Sigmoid colon (tissue), 6 donors: ENCODE measurements at regions not wholly inside any gene's neighbourhood (a gene's known extent, or its start where the extent isn't known, plus 50 kb on each side); places are given as distances from the start of the nearest gene placed in this dataset.
A peak's percentile ranks its signal among the peaks of the same experiment; 100 is the strongest.
"Not testable (repeated sequence)": the region's sequence is repeated elsewhere in the genome, so short reads cannot be mapped to it uniquely, and the experiment has no call there.

Experiments
- DNase-seq: peaks from one replicate; pipeline ENCODE4 v3.0.0-alpha.2; 2019
- H3K27ac ChIP-seq, 4 donors: fragments of 200-600 bp; sonication (generic); one replicate each; pipeline ENCODE4 v1.5.1; 2016 to 2019; ENCODE audit warnings: mild to moderate bottlenecking in 1 of 4
- H3K27me3 ChIP-seq, 3 donors: fragments of 200-600 bp; sonication (generic); one replicate each; pipeline ENCODE4 v1.5.1; 2019; ENCODE audit warnings: mild to moderate bottlenecking in 1 of 3
- H3K36me3 ChIP-seq, 4 donors: fragments of 200-600 bp; sonication (generic); one replicate each; pipeline ENCODE4 v1.5.1; 2016 to 2019
- H3K4me1 ChIP-seq, 4 donors: fragments of 200-600 bp; sonication (generic); one replicate each; pipeline ENCODE4 v1.5.1; 2017 to 2019
- H3K4me3 ChIP-seq, 4 donors: fragments of 200-600 bp; sonication (generic); one replicate each; pipeline ENCODE4 v1.5.1; 2017 to 2019; ENCODE audit warnings: mild to moderate bottlenecking in 2 of 4, moderate library complexity in 1 of 4
- H3K9me3 ChIP-seq, 4 donors: fragments of 200-600 bp in 3 of 4; sonication (generic) in 3 of 4; one replicate each; pipeline versions ENCODE4 v1.5.1 to v1.6.1; 2013 to 2019
- EP300 ChIP-seq, 4 donors: sonication (generic); formaldehyde crosslinking; IDR thresholded peaks; one replicate each; pipeline ENCODE4 v1.6.1; 2017; ENCODE audit warnings: antibody characterized with exemption in 4 of 4
- POLR2A ChIP-seq, 2 donors: fragments of 450-650 bp; IDR thresholded peaks; one replicate each; pipeline ENCODE4 v1.6.1; 2016; ENCODE audit warnings: antibody characterized with exemption in 2 of 2, mild to moderate bottlenecking in 2 of 2, moderate library complexity in 2 of 2
- POLR2AphosphoS5 ChIP-seq, 4 donors: sonication (generic); formaldehyde crosslinking; IDR thresholded peaks; one replicate each; pipeline ENCODE4 v1.6.1; 2017; ENCODE audit warnings: antibody characterized with exemption in 4 of 4
- WGBS, 2 donors: extraction: QIAGEN DNeasy Blood & Tissue Kit; methylation state at CpG; one replicate each; pipeline ENCODE4 v1.1.7; 2013; 5-methylcytosine and 5-hydroxymethylcytosine counted together
- intact Hi-C: fragments of 100-400 bp; cut with DNase I; formaldehyde crosslinking; loops from one replicate; pipeline ENCODE4 v1.15.1; 2023
- TF ChIP-seq, protein P1 (sequence below), 4 experiments: fragments of 450-650 bp in 3 of 4; fragments of 200-600 bp in 1 of 4; IDR thresholded peaks; one replicate each; pipeline ENCODE4 v1.5.1; 2016 to 2019; ENCODE audit warnings: antibody characterized with exemption in 4 of 4, mild to moderate bottlenecking in 3 of 4, moderate library complexity in 2 of 4
- donor health status: healthy with polysubstance abuse.
- donor health status: healthy.

- peaks cover 0 to 14% (median 10%) of the 10 kb centered on the region in 4 donors for H3K4me1 ChIP-seq
- no peaks in the 10 kb centered on the region for H3K27me3 ChIP-seq
- intact Hi-C loops, result no loop called here
- no peak for DNase-seq
- no peak overlapping the region for H3K4me3 ChIP-seq
- H3K9me3 ChIP-seq, result no peaks in the 10 kb centered on the region
- H3K27ac ChIP-seq, result no peak overlapping the region
- WGBS, 2 donors, result 89% methylated on average over 4 of the region's 4 CpGs
- H3K36me3 ChIP-seq, result no peaks in the 10 kb centered on the region
- TF ChIP-seq, protein P1, sequence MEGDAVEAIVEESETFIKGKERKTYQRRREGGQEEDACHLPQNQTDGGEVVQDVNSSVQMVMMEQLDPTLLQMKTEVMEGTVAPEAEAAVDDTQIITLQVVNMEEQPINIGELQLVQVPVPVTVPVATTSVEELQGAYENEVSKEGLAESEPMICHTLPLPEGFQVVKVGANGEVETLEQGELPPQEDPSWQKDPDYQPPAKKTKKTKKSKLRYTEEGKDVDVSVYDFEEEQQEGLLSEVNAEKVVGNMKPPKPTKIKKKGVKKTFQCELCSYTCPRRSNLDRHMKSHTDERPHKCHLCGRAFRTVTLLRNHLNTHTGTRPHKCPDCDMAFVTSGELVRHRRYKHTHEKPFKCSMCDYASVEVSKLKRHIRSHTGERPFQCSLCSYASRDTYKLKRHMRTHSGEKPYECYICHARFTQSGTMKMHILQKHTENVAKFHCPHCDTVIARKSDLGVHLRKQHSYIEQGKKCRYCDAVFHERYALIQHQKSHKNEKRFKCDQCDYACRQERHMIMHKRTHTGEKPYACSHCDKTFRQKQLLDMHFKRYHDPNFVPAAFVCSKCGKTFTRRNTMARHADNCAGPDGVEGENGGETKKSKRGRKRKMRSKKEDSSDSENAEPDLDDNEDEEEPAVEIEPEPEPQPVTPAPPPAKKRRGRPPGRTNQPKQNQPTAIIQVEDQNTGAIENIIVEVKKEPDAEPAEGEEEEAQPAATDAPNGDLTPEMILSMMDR (IDR thresholded peaks at IDR 0.05), result no peak
- no peak for TF ChIP-seq POLR2AphosphoS5 (IDR thresholded peaks at IDR 0.05)
- no peak for TF ChIP-seq EP300 (IDR thresholded peaks at IDR 0.05)
- no peak for TF ChIP-seq POLR2A (IDR thresholded peaks at IDR 0.05)
These were observed 54.2 kb upstream of the CYP2D6 start for GRCh38 chr22:42184852-42185251.

GRCh38 chr22:42183461-42184059 is 53.0 kb upstream of the CYP2D6 start:
- intact Hi-C loops, H3K36me3 ChIP-seq, H3K4me3 ChIP-seq, H3K9me3 ChIP-seq, H3K27ac ChIP-seq, H3K27me3 ChIP-seq, DNase-seq: not testable (repeated sequence)
- peaks cover 0 to 19% (median 10%) of the 10 kb centered on the region in 4 donors for H3K4me1 ChIP-seq
- WGBS, 2 donors, result 23 to 71% methylated on average over 11 of the region's 11 CpGs

- H3K9me3 ChIP-seq, result no peaks in the 10 kb centered on the region
- intact Hi-C loops, result loop anchor here (2.0 kb wide), 1 partner anchor 26 kb away; no protein-coding TSS in a partner anchor
- peak; percentile 93 for DNase-seq
- peak overlapping the region in 3 of 4 donors; percentile 37 to 59 (median 55) for H3K27ac ChIP-seq
- H3K4me3 ChIP-seq, result no peak overlapping the region
- no peaks in the 10 kb centered on the region for H3K27me3 ChIP-seq
- H3K36me3 ChIP-seq, result no peaks in the 10 kb centered on the region
- 47 to 54% methylated on average over 6 of the region's 6 CpGs for WGBS, 2 donors
- TF ChIP-seq, protein P1 (IDR thresholded peaks at IDR 0.05), result no peak
- TF ChIP-seq POLR2A (IDR thresholded peaks at IDR 0.05) (no peak), POLR2AphosphoS5 (IDR thresholded peaks at IDR 0.05) (peak in 2 of 4 donors; percentile 26 to 57)
- H3K4me1 ChIP-seq, result peaks cover 0 to 26% (median 12%) of the 10 kb centered on the region in 4 donors
These were observed 49.8 kb upstream of the CYP2D6 start for GRCh38 chr22:42180349-42180842.
